PC-3 (cell line): ENCODE measurements at regions not wholly inside any gene's neighbourhood (a gene's known extent, or its start where the extent isn't known, plus 50 kb on each side); places are given as distances from the start of the nearest gene placed in this dataset.

Source experiments
- ATAC-seq: fragments of 200-7000 bp; cut with Tn5 transposase; 2 replicates; pipeline ENCODE4 v1.9.1; 2020; ENCODE audit warnings: mild to moderate bottlenecking, moderate library complexity
- BruUV-seq: library from RNA; stranded (reverse); fragments of 400-500 nt; replicated peaks from 2 replicates; lab custom pipeline; 2021; lab: Mats Ljungman, UMichigan
- CTCF ChIA-PET: fragments of 300-600 bp; sonication (Branson Sonifier 250); formaldehyde crosslinking; loops from one replicate; lab custom pipeline; 2022; ENCODE audit warnings: antibody characterized with exemption; lab: Charles Lee
- POLR2A ChIA-PET: fragments of 300-600 bp; sonication (Branson Sonifier 250); formaldehyde crosslinking; loops from one replicate; lab custom pipeline; 2022; ENCODE audit warnings: antibody characterized with exemption; ENCODE audit not compliant: unreplicated experiment; lab: Charles Lee
- DNase-seq: peaks from one replicate; pipeline ENCODE4 v3.0.0-alpha.2; 2015
- H2AFZ ChIP-seq: fragments of 300-600 bp; sonication (generic); 2 replicates; pipeline ENCODE4 v1.6.0; 2016; ENCODE audit warnings: antibody characterized with exemption, low read length
- H3F3A ChIP-seq: fragments of 300-600 bp; sonication (generic); one replicate; pipeline ENCODE4 v1.6.0; 2017; ENCODE audit warnings: antibody characterized with exemption, low read length, control low read depth, mild to moderate bottlenecking; ENCODE audit not compliant: unreplicated experiment
- H3K27ac ChIP-seq: fragments of 300-600 bp; sonication (generic); 2 replicates; pipeline ENCODE4 v1.5.1; 2016; ENCODE audit warnings: mild to moderate bottlenecking, low read length
- H3K27me3 ChIP-seq: fragments of 300-600 bp; sonication (generic); 2 replicates; pipeline ENCODE4 v1.6.1; 2016; ENCODE audit warnings: low read length, mixed read lengths
- H3K36me3 ChIP-seq: fragments of 300-600 bp; sonication (generic); 2 replicates; pipeline ENCODE4 v1.6.1; 2016; ENCODE audit warnings: low read depth, mixed run types, low read length, mixed read lengths
- H3K4me1 ChIP-seq: fragments of 300-600 bp; sonication (generic); 2 replicates; pipeline ENCODE4 v1.5.1; 2016; ENCODE audit warnings: low read length; ENCODE audit not compliant: insufficient read depth
- H3K4me2 ChIP-seq: fragments of 300-600 bp; sonication (generic); 2 replicates; pipeline ENCODE4 v1.6.0; 2016; ENCODE audit warnings: low read length
- H3K4me3 ChIP-seq: fragments of 300-600 bp; sonication (generic); 2 replicates; pipeline ENCODE4 v1.5.1; 2016; ENCODE audit warnings: mild to moderate bottlenecking, low read length, mixed read lengths
- H3K79me2 ChIP-seq: fragments of 300-600 bp; sonication (generic); 2 replicates; pipeline ENCODE4 v1.6.1; 2017; ENCODE audit warnings: low read length, mixed read lengths
- H3K9ac ChIP-seq: fragments of 300-600 bp; sonication (generic); 2 replicates; pipeline ENCODE4 v1.6.0; 2016; ENCODE audit warnings: mild to moderate bottlenecking, low read length
- H3K9me2 ChIP-seq: fragments of 300-600 bp; sonication (generic); replicated peaks from 2 replicates; pipeline ENCODE4 v1.6.1; 2016; ENCODE audit warnings: mixed run types, low read length, mixed read lengths
- H3K9me3 ChIP-seq: fragments of 300-600 bp; sonication (generic); 2 replicates; pipeline ENCODE4 v1.6.1; 2016; ENCODE audit warnings: low read length, mixed read lengths
- H4K20me1 ChIP-seq: fragments of 300-600 bp; sonication (generic); 2 replicates; pipeline ENCODE4 v1.6.1; 2016; ENCODE audit warnings: low read length, mixed read lengths
- CTCF ChIP-seq: fragments of 300-600 bp; sonication (generic); conservative IDR thresholded peaks from 2 replicates; pipeline ENCODE4 v1.5.1; 2017; ENCODE audit warnings: antibody characterized with exemption, low read depth, mild to moderate bottlenecking, low read length
- EZH2 ChIP-seq: fragments of 300-600 bp; sonication (generic); IDR thresholded peaks from one replicate; pipeline ENCODE4 v1.6.1; 2017; ENCODE audit warnings: antibody characterized with exemption, mild to moderate bottlenecking, low read length; ENCODE audit not compliant: unreplicated experiment
- EZH2phosphoT487 ChIP-seq: fragments of 300-600 bp; sonication (generic); IDR thresholded peaks from 2 replicates; pipeline ENCODE4 v1.6.1; 2018; ENCODE audit warnings: mild to moderate bottlenecking, antibody characterized with exemption, low read length, borderline replicate concordance
- intact Hi-C: fragments of 100-400 bp; cut with micrococcal nuclease; formaldehyde crosslinking; loops from 2 replicates; pipeline ENCODE4 v1.9.0; 2023

GRCh38 chr13:94946039-94946438 is 233.7 kb upstream of the SOX21 start:
- no peak for ATAC-seq
- CTCF ChIA-PET = no interaction called here
- H3K79me2 ChIP-seq = no peaks in the 10 kb centered on the region
- no peaks in the 10 kb centered on the region for H3K36me3 ChIP-seq
- no peak overlapping the region for H3K4me2 ChIP-seq
- H3K4me1 ChIP-seq = no peaks in the 10 kb centered on the region
- H3K27me3 ChIP-seq = no peaks in the 10 kb centered on the region
- POLR2A ChIA-PET = no interaction called here
- no TSS peak for BruUV-seq
- H4K20me1 ChIP-seq = no peaks in the 10 kb centered on the region
- H3K9me2 ChIP-seq = no peaks in the 10 kb centered on the region
- H3K9me3 ChIP-seq = no peaks in the 10 kb centered on the region
- H3F3A ChIP-seq = no peaks in the 10 kb centered on the region
- H3K4me3 ChIP-seq = no peak overlapping the region
- intact Hi-C loops = no loop called here
- TF ChIP-seq EZH2phosphoT487 (no peak), EZH2 (no peak), CTCF (no peak)
- DNase-seq = no peak
- no peak overlapping the region for H3K9ac ChIP-seq
- no peak overlapping the region for H2AFZ ChIP-seq
- H3K27ac ChIP-seq = no peak overlapping the region

GRCh38 chr13:94938124-94938523 is 225.8 kb upstream of the SOX21 start:
- no peak overlapping the region for H3K9ac ChIP-seq
- no peak overlapping the region for H2AFZ ChIP-seq
- ChIA-PET CTCF (no interaction called here), POLR2A (no interaction called here)
- H3K4me3 ChIP-seq = no peak overlapping the region
- no peak for TF ChIP-seq EZH2phosphoT487
- no peak for TF ChIP-seq CTCF
- intact Hi-C loops = no loop called here
- no peaks in the 10 kb centered on the region for H3K79me2 ChIP-seq
- no peak overlapping the region for H3K27ac ChIP-seq
- H3K9me2 ChIP-seq = no peaks in the 10 kb centered on the region
- BruUV-seq = no TSS peak
- H3K36me3 ChIP-seq = no peaks in the 10 kb centered on the region
- no peaks in the 10 kb centered on the region for H4K20me1 ChIP-seq
- H3F3A ChIP-seq = no peaks in the 10 kb centered on the region
- H3K4me1 ChIP-seq = no peaks in the 10 kb centered on the region
- H3K4me2 ChIP-seq = no peak overlapping the region
- DNase-seq (no peak), ATAC-seq (no peak)
- H3K9me3 ChIP-seq = no peaks in the 10 kb centered on the region
- H3K27me3 ChIP-seq = no peaks in the 10 kb centered on the region

- H3K9me3 ChIP-seq = no peaks in the 10 kb centered on the region
- no peak overlapping the region for H3K4me3 ChIP-seq
- POLR2A ChIA-PET = no interaction called here
- CTCF ChIA-PET = no interaction called here
- no peaks in the 10 kb centered on the region for H4K20me1 ChIP-seq
- H3K79me2 ChIP-seq = no peaks in the 10 kb centered on the region
- TF ChIP-seq CTCF (no peak), EZH2 (no peak), EZH2phosphoT487 (no peak)
- intact Hi-C loops = no loop called here
- no peaks in the 10 kb centered on the region for H3K36me3 ChIP-seq
- no peaks in the 10 kb centered on the region for H3F3A ChIP-seq
- H3K9me2 ChIP-seq = no peaks in the 10 kb centered on the region
- no peak for ATAC-seq
- no peaks in the 10 kb centered on the region for H3K4me1 ChIP-seq
- no peak overlapping the region for H3K9ac ChIP-seq
- H3K4me2 ChIP-seq = no peak overlapping the region
- no peak for DNase-seq
- H3K27me3 ChIP-seq = no peaks in the 10 kb centered on the region
- no peak overlapping the region for H2AFZ ChIP-seq
- H3K27ac ChIP-seq = no peak overlapping the region
- no TSS peak for BruUV-seq
Measured at GRCh38 chr13:94936633-94937032, 224.3 kb upstream of the SOX21 start.
